Upper lobe of left lung (tissue), 4 donors: ENCODE measurements at regions not wholly inside any gene's neighbourhood (a gene's known extent, or its start where the extent isn't known, plus 50 kb on each side); places are given as distances from the start of the nearest gene placed in this dataset.

Experiments used
- CTCF ChIP-seq, 6 experiments: fragments of 450-650 bp in 4 of 6; fragments of 200-600 bp in 2 of 6; sonication (generic) in 2 of 6; IDR thresholded peaks; one replicate each; pipeline ENCODE4 v1.5.1; 2016 to 2019; ENCODE audit warnings: antibody characterized with exemption in 6 of 6
- EP300 ChIP-seq, 4 donors: sonication (generic); formaldehyde crosslinking; IDR thresholded peaks; one replicate each; pipeline ENCODE4 v1.5.1; 2017; ENCODE audit warnings: antibody characterized with exemption in 4 of 4, control low read depth in 2 of 4

- TF ChIP-seq CTCF (IDR thresholded peaks at IDR 0.05): no peak
- TF ChIP-seq EP300 (IDR thresholded peaks at IDR 0.05): no peak
Observed at GRCh38 chr18:77948567-77948966, 698.9 kb downstream of the GALR1 start.
